Upper lobe of right lung (tissue), 1 donor: ENCODE measurements at regions not wholly inside any gene's neighbourhood (a gene's known extent, or its start where the extent isn't known, plus 50 kb on each side); places are given as distances from the start of the nearest gene placed in this dataset.

ENCODE experiments used
- ATAC-seq: fragments of 200-7000 bp; cut with Tn5 transposase; one replicate; pipeline ENCODE4 v1.9.1; 2020; ENCODE audit warnings: mild to moderate bottlenecking, moderate library complexity
- DNase-seq: peaks from one replicate; pipeline ENCODE4 v3.0.0-alpha.2; 2020
- H3K27ac ChIP-seq: fragments of 200-600 bp; one replicate; pipeline ENCODE4 v1.8.0; 2022
- H3K27me3 ChIP-seq: fragments of 200-600 bp; one replicate; pipeline ENCODE4 v1.8.0; 2022; ENCODE audit warnings: mild to moderate bottlenecking
- H3K36me3 ChIP-seq: fragments of 200-600 bp; one replicate; pipeline ENCODE4 v1.8.0; 2022
- H3K4me1 ChIP-seq: fragments of 200-600 bp; one replicate; pipeline ENCODE4 v1.8.0; 2022
- H3K4me3 ChIP-seq: fragments of 200-600 bp; one replicate; pipeline ENCODE4 v1.8.0; 2022; ENCODE audit warnings: mild to moderate bottlenecking
- H3K9me3 ChIP-seq: fragments of 200-600 bp; one replicate; pipeline ENCODE4 v1.8.0; 2022
- CTCF ChIP-seq: fragments of 200-600 bp; IDR thresholded peaks from one replicate; pipeline ENCODE4 v1.8.0; 2022; ENCODE audit warnings: antibody characterized with exemption
- intact Hi-C: fragments of 100-400 bp; cut with DNase I; formaldehyde crosslinking; loops from one replicate; pipeline ENCODE4 v1.11.0; 2022
- donor health status: DM: no; HTN: yes; CAD: no; lungs with severe emphysema.

GRCh38 chr10:92755725-92756124 is 66.0 kb downstream of the HHEX start:
- Histone ChIP-seq H3K27me3 (no peaks in the 10 kb centered on the region), H3K4me3 (no peak overlapping the region), H3K9me3 (no peaks in the 10 kb centered on the region), H3K27ac (no peak overlapping the region), H3K4me1 (peaks cover 24% of the 10 kb centered on the region), H3K36me3 (no peaks in the 10 kb centered on the region)
- no peak for TF ChIP-seq CTCF
- intact Hi-C loops = no loop called here
- ATAC-seq = no peak
- DNase-seq = no peak

- Histone ChIP-seq H3K27me3 (no peaks in the 10 kb centered on the region), H3K4me3 (no peak overlapping the region), H3K27ac (peak overlapping the region; percentile 59), H3K36me3 (no peaks in the 10 kb centered on the region), H3K4me1 (peaks cover 24% of the 10 kb centered on the region), H3K9me3 (no peaks in the 10 kb centered on the region)
- no peak for TF ChIP-seq CTCF
- intact Hi-C loops = no loop called here
- DNase-seq (no peak), ATAC-seq (peak; percentile 31)
These were observed 66.7 kb downstream of the HHEX start for GRCh38 chr10:92756201-92757065.

- intact Hi-C loops = no loop called here
- no peak overlapping the region for H3K4me3 ChIP-seq
- peak; percentile 40 for TF ChIP-seq CTCF
- ATAC-seq = peak; percentile 92
- H3K4me1 ChIP-seq = peaks cover 24% of the 10 kb centered on the region
- H3K9me3 ChIP-seq = no peaks in the 10 kb centered on the region
- peak; percentile 85 for DNase-seq
- no peaks in the 10 kb centered on the region for H3K27me3 ChIP-seq
- no peaks in the 10 kb centered on the region for H3K36me3 ChIP-seq
- peak overlapping the region; percentile 59 for H3K27ac ChIP-seq
These were observed 67.4 kb downstream of the HHEX start for GRCh38 chr10:92757066-92757710.

GRCh38 chr10:92757711-92758104 is 68.0 kb downstream of the HHEX start:
- no peak for TF ChIP-seq CTCF
- Histone ChIP-seq H3K27me3 (no peaks in the 10 kb centered on the region), H3K9me3 (no peaks in the 10 kb centered on the region), H3K36me3 (no peaks in the 10 kb centered on the region), H3K4me3 (no peak overlapping the region), H3K27ac (peak overlapping the region; percentile 59), H3K4me1 (peaks cover 24% of the 10 kb centered on the region)
- intact Hi-C loops = no loop called here
- no peak for DNase-seq
- ATAC-seq = no peak

GRCh38 chr10:92758594-92758993 is 68.8 kb downstream of the HHEX start:
- H3K27me3 ChIP-seq = no peaks in the 10 kb centered on the region
- H3K9me3 ChIP-seq = no peaks in the 10 kb centered on the region
- intact Hi-C loops = no loop called here
- peaks cover 24% of the 10 kb centered on the region for H3K4me1 ChIP-seq
- H3K36me3 ChIP-seq = no peaks in the 10 kb centered on the region
- no peak overlapping the region for H3K27ac ChIP-seq
- no peak for DNase-seq
- no peak for ATAC-seq
- TF ChIP-seq CTCF = no peak
- no peak overlapping the region for H3K4me3 ChIP-seq
